GM19395 (cell line): ENCODE measurements at regions not wholly inside any gene's neighbourhood (a gene's known extent, or its start where the extent isn't known, plus 50 kb on each side); places are given as distances from the start of the nearest gene placed in this dataset.

Experiments used
- ATAC-seq: cut with Tn5 transposase; IDR thresholded peaks from one replicate; pipeline ENCODE4 v1.9.1; 2021; ENCODE audit warnings: mild to moderate bottlenecking, moderate library complexity; ENCODE audit not compliant: unreplicated experiment

GRCh38 chr5:167233507-167234220 lies 1057.8 kb upstream of the WWC1 start:
- ATAC-seq: no peak

GRCh38 chr5:167241436-167242067 lies 1049.9 kb upstream of the WWC1 start:
- no peak for ATAC-seq

GRCh38 chr5:167242701-167243100 lies 1048.7 kb upstream of the WWC1 start:
- ATAC-seq: no peak

GRCh38 chr5:167243463-167243862 lies 1048.0 kb upstream of the WWC1 start:
- ATAC-seq: no peak

DNA sequence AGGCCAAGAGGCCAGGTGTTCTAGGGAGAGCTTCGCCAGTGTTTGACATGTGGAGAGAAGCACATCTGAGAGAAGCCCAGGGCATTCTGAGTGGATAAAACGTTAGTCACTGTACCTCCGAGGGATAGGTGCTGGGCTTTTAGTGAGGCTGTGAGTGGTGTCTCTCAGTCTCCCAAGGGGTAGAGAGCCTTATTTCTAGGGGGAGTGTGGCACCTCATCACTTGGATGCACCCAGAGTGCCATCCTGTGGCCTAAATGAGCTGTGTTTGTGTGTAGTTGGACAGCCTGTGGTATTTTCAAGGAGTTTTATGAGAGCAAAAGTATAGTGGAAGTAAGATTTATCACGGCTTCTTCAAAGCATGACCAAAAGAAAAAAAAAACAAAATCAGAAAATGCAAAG lies 1046.9 kb upstream of the WWC1 start:
- no peak for ATAC-seq

DNA sequence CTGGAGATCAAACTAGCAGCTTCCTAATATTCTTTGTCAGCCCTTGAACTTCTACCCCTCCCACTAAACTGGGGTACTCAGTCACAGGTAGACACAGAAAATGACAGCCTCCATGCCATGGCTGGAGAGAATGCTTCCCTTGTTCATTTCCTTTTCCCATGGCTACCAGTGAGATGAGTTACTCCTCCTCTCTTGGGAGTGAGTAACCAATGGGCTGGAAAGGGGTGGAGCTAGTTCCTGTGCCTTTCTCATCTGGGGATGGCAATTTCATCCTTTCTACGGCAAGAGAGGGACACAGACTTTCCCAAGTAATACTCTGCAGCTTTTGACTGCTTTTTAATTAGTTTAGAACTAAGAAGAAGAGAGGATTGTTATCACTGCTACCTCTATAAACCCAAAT lies 1045.6 kb upstream of the WWC1 start:
- no peak for ATAC-seq

DNA sequence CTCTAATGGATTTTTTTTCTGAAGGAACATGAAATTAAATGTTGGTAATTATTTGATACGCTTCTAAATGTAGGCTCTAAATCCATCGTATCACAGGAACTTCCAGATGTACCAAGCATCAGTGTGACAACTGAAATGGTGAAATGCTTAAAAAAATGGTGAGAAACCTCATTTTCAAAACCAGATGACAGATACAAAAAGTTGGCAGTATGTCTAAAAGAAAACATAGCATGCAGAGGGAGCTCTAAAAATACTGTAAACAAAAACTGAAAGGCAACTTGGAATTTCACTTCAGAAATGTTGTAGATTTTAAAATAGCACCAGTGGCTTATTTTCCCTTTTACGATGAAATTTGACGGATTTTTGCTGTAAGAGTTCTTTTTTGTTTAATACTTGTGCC lies 1043.6 kb upstream of the WWC1 start:
- ATAC-seq: no peak

- ATAC-seq: no peak
Measured at GRCh38 chr5:167248257-167248656, 1043.2 kb upstream of the WWC1 start.

DNA sequence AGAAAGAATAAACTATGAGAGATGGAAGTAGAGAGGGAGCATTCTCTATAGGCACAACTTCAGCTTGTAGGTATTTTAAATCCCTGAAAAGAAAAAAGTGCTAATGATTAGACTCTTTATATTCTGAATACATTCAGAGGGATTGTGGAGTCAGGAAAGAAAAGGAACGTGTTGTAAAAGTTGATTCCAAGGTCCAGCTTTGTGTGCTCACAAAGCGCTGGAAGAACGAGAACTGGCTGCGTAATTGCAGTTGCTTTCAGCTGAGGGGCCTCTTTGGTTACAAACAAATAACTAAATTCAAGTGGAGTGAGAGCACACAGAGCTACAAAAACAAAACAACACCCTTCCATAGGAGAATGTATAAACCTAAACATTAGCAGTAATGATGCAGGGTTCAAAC lies 1040.4 kb upstream of the WWC1 start:
- no peak for ATAC-seq

DNA sequence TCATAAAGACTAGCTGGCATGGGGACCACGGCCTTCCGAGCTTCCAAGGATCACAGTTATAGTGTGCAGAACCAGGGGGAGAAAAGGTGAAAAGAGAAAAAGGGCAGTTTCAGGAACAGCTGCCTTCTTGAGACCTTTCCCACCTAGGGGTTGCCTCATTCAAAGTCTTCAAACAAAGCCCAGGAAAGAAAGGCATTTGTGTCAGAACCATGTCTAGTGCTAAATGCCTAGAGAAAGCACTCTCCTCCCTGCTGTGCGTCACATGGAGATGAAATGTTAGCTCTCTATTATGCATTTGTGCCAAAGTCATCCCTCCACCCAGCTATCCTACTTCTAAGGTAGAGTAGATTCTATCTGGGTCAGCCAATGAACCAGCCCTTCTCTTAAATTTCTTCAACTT lies 1037.3 kb upstream of the WWC1 start:
- no peak for ATAC-seq

- no peak for ATAC-seq
Measured at GRCh38 chr5:167255926-167256325, 1035.5 kb upstream of the WWC1 start.

- no peak for ATAC-seq
Measured at GRCh38 chr5:167259806-167260205, 1031.6 kb upstream of the WWC1 start.

DNA sequence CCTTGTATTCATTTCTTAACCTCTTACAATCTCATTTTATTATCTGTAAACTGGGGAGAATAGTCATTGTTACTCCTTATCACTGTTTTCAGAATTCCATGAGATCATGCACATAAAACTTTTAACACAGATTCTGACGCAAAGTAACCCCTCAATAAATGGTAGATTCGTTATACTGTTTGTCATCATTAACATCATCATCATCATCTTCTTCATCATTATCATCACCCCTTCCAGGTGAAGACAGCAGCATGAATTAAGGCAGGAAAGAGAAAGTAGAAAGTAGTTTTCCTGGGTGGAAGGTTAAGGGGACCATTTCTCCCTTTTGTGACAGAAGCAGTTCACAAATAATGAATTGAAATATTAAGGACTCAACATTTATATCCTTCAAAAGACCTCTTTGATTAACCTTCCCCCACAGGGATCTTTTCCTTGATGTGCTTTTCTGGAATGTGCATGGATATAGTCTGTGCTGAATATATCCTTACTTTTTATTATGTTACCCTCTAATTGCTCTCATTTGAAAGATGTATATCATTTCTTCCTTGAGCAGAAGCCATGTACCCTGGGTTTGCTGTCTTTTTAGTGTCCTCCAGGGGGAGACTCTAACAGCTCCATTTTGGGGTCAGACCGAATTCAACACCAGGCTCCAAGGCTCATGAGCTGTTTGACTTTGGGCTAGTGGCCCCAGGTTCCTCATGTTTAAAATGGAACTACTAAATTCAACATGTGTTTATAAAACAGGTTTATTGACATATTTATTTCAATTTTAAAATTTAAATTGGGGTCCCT lies 1029.9 kb upstream of the WWC1 start:
- ATAC-seq: no peak

GRCh38 chr5:167263185-167263584 lies 1028.3 kb upstream of the WWC1 start:
- ATAC-seq: no peak

- ATAC-seq: no peak
Measured at GRCh38 chr5:167264348-167264747, 1027.1 kb upstream of the WWC1 start.

DNA sequence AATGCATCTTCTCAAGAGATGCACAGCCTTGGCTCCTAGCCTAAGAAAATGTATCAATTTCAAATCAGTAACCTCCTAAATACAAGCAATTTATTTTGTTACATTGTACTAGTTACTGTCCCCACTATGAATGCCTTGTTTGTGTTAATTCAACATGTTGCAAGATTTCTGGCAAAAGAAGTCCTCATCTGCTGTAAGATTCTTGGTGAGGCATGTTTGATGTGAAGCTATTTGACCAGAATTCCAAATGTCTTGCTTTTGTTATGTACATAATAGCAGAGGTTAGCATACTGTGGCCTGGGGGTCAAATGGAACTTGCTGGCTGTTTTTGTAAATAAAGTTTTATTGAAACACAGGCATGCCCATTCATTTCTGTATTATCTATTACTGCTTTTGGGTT lies 1023.1 kb upstream of the WWC1 start:
- ATAC-seq: no peak

DNA sequence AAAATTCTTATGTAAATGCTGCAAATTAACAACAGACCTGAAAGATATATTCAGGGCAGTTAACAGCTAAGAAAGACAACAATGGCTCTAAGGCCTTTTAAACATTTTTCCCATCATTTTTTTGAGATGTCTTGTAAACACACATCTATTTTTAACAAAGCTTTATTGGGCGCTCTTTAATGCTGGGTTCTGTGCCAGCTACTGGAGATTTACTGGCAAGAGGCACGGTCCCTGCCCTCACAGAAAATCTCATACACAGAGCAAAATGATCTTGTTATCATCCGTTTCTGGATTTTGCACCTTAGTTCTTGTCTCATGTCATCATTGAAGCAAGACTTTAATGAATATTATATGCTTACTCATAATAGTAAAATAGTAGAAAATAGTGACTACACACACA lies 1022.3 kb upstream of the WWC1 start:
- ATAC-seq: no peak

GRCh38 chr5:167271081-167271480 lies 1020.4 kb upstream of the WWC1 start:
- ATAC-seq: no peak

DNA sequence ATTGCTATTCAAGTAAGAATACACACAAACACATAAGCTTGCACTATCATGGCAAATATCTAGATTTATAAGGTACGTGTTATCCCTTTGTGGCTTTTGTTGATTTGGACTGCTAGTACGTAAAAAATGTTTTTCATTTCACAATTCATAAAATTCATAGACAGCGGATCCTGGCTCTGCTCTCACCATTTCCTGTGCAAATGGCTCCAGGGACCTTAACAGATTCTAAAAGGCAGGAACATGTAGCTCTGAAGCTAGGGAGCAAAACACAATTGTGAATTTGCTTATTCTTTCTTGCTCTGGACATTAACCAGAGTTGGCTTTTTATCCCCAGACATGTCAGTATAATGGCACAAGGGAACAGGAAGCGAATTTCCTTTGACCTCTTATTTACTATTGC lies 1019.9 kb upstream of the WWC1 start:
- no peak for ATAC-seq

DNA sequence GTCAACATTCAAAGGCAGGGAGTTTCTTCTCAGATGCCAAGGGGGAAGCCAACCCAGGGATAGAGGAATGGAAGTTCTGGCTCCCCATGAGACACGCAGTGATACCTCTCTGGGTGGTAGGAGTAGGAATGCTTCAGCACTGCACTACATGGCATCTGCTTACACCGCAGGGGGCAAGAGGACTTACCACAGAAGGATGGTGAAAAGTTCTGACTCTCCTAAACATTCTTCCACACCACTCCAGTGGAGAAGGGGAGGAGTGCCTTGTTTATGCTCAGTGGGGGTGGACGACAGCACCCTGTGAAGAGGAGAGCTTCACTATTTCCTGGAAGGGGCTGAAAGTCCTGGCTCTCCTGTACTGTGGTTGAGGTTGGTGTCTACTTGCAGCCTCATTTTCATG lies 1011.3 kb upstream of the WWC1 start:
- no peak for ATAC-seq

GRCh38 chr5:167281925-167282324 lies 1009.5 kb upstream of the WWC1 start:
- ATAC-seq: no peak

- ATAC-seq: no peak
Measured at GRCh38 chr5:167283691-167284090, 1007.8 kb upstream of the WWC1 start.
